ENCODE measurements at regions not wholly inside any gene's neighbourhood (a gene's known extent, or its start where the extent isn't known, plus 50 kb on each side); places are given as distances from the start of the nearest gene placed in this dataset.

DNA sequence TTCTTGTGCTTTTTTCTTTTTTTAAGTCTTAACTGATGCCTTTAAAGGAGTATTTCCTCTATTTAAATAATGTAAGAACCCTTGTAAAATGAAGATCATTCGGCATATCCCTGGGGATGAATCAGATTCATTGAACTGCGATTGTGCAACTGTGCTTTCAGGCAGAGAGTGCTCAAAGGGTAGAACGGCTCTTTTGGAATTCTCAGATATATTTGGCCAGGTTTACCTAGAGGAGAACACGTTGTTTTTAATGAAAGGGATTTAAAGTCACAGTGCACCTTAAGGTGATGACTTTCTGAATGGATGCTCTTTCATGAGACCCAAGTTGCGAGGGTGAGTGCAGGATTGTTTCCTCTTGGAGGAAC lies 51.6 kb upstream of the ELOVL6 start:
- DNase-seq (no peak), ATAC-seq (no peak)
- Histone ChIP-seq H3K27me3 (no peaks in the 10 kb centered on the region), H3K4me3 (no peak overlapping the region), H3K36me3 (no peaks in the 10 kb centered on the region), H3K27ac (no peak overlapping the region), H3K4me1 (no peaks in the 10 kb centered on the region), H3K9me3 (no peaks in the 10 kb centered on the region)
- intact Hi-C loops (cut with DNase I), result no loop called here
- TF ChIP-seq, protein P1, sequence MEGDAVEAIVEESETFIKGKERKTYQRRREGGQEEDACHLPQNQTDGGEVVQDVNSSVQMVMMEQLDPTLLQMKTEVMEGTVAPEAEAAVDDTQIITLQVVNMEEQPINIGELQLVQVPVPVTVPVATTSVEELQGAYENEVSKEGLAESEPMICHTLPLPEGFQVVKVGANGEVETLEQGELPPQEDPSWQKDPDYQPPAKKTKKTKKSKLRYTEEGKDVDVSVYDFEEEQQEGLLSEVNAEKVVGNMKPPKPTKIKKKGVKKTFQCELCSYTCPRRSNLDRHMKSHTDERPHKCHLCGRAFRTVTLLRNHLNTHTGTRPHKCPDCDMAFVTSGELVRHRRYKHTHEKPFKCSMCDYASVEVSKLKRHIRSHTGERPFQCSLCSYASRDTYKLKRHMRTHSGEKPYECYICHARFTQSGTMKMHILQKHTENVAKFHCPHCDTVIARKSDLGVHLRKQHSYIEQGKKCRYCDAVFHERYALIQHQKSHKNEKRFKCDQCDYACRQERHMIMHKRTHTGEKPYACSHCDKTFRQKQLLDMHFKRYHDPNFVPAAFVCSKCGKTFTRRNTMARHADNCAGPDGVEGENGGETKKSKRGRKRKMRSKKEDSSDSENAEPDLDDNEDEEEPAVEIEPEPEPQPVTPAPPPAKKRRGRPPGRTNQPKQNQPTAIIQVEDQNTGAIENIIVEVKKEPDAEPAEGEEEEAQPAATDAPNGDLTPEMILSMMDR (IDR thresholded peaks at IDR 0.05), result no peak

DNA sequence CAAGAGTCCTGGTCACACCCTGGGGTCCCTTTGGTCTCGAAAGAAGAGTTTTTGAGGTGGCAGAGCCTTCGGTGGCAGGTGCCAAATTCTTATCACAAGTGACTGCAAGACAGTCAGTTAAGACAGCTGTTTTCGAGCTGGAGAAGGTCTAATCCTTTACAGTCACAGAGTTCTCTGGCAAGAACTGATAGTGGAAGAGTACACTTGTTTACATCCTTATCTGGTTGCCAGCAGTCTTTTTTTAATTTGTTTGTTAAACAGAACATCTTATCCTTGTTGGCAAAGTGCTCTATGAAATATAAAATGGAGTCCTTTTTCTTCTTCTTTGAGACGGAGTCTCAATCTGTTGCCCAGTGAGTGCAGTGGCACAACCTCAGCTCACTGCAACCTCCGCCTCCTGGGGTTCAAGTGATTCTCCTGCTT lies 50.4 kb upstream of the ELOVL6 start:
- Histone ChIP-seq H3K36me3 (no peaks in the 10 kb centered on the region), H3K27me3 (no peaks in the 10 kb centered on the region), H3K27ac (no peak overlapping the region), H3K4me3 (no peak overlapping the region), H3K4me1 (no peaks in the 10 kb centered on the region), H3K9me3 (no peaks in the 10 kb centered on the region)
- intact Hi-C loops (cut with DNase I), result no loop called here
- DNase-seq (no peak), ATAC-seq (no peak)
- TF ChIP-seq, protein P1 (IDR thresholded peaks at IDR 0.05), result no peak
